ENCODE measurements at regions not wholly inside any gene's neighbourhood (a gene's known extent, or its start where the extent isn't known, plus 50 kb on each side); places are given as distances from the start of the nearest gene placed in this dataset.

DNA sequence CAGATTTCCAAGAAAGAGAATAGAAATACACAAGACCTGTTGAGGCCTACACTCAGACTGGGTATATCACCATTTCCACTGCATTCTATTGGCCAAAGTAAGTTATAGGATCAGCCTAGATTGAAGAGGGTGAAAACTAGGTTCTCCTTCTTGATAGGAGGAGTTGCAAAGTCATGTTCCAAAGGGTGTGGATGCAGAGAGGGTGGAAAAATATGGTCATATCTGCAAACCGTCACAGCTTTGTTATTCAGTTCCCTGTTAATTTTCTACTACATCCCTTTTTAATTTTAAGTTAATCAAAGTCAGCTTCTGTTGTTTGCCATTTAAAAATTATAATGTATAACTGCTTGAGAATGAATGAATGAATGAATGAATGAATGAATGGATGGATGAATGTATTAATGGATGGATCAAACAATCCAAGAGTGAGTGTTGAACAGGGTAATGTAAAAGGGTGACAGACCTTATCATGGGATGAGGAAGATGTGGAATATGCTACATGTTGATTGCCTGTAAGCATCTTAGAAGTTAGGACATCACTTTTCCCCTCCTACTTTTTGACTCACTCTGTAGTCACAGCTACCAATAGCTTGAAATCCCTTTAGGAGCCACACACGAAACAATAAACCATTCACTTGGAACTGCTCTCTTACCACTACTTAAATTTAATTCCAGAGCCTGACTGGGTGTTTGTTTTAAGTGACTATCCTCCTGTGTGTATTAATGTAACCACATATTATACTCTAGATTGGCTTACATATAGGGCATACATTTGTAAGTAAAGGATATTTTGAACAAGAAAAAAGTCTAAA lies 121.5 kb downstream of the CCDC34 start:
- TF ChIP-seq SIN3A (IDR thresholded peaks at IDR 0.05; ENCODE audit: borderline replicate concordance, insufficient read depth, low read length) (no peak), TAF1 (IDR thresholded peaks at IDR 0.05; ENCODE audit: borderline replicate concordance, insufficient read depth, low read length) (no peak), FOXP2 (optimal IDR thresholded peaks at IDR 0.05; ENCODE audit: borderline replicate concordance, extremely low read depth, extremely low read length, insufficient read depth) (no peak)
- TF ChIP-seq, protein P1, sequence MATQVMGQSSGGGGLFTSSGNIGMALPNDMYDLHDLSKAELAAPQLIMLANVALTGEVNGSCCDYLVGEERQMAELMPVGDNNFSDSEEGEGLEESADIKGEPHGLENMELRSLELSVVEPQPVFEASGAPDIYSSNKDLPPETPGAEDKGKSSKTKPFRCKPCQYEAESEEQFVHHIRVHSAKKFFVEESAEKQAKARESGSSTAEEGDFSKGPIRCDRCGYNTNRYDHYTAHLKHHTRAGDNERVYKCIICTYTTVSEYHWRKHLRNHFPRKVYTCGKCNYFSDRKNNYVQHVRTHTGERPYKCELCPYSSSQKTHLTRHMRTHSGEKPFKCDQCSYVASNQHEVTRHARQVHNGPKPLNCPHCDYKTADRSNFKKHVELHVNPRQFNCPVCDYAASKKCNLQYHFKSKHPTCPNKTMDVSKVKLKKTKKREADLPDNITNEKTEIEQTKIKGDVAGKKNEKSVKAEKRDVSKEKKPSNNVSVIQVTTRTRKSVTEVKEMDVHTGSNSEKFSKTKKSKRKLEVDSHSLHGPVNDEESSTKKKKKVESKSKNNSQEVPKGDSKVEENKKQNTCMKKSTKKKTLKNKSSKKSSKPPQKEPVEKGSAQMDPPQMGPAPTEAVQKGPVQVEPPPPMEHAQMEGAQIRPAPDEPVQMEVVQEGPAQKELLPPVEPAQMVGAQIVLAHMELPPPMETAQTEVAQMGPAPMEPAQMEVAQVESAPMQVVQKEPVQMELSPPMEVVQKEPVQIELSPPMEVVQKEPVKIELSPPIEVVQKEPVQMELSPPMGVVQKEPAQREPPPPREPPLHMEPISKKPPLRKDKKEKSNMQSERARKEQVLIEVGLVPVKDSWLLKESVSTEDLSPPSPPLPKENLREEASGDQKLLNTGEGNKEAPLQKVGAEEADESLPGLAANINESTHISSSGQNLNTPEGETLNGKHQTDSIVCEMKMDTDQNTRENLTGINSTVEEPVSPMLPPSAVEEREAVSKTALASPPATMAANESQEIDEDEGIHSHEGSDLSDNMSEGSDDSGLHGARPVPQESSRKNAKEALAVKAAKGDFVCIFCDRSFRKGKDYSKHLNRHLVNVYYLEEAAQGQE (IDR thresholded peaks at IDR 0.05; ENCODE audit: insufficient read depth in 1 of 2, low read depth in 2 of 2, low read length in 2 of 2): no peak

- TF ChIP-seq FOXP2 (optimal IDR thresholded peaks at IDR 0.05; ENCODE audit: borderline replicate concordance, extremely low read depth, extremely low read length, insufficient read depth): no peak
- TF ChIP-seq, protein P1 (IDR thresholded peaks at IDR 0.05; ENCODE audit: insufficient read depth in 1 of 2, low read depth in 2 of 2, low read length in 2 of 2): no peak
- no peak for TF ChIP-seq POLR2AphosphoS5 (IDR thresholded peaks at IDR 0.05; ENCODE audit: low read depth, low read length)
Measured at GRCh38 chr11:27239305-27239942, 123.6 kb downstream of the CCDC34 start.

DNA sequence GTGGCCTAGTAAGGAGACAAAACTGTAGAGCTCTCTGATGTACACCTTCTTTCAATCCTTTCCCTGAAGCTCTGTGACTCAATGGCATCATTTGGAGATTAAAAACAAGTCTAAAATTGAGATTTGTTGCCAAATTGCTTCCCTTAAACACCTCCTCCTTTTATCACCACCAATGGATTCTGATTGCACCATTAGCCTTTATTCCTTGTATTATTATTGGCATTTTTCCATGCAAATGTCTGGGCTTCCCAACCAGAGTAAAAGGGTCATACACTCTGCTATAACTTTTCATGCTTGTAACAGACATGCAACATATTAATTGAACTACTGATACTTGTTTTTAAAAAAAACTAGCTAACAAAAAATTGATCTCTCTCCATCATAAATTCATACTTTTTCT lies 124.2 kb downstream of the CCDC34 start:
- TF ChIP-seq FOXP2 (optimal IDR thresholded peaks at IDR 0.05; ENCODE audit: borderline replicate concordance, extremely low read depth, extremely low read length, insufficient read depth) (no peak), TAF1 (IDR thresholded peaks at IDR 0.05; ENCODE audit: borderline replicate concordance, insufficient read depth, low read length) (no peak), POLR2AphosphoS5 (IDR thresholded peaks at IDR 0.05; ENCODE audit: low read depth, low read length) (no peak), SIN3A (IDR thresholded peaks at IDR 0.05; ENCODE audit: borderline replicate concordance, insufficient read depth, low read length) (no peak)
- TF ChIP-seq, protein P1 (IDR thresholded peaks at IDR 0.05; ENCODE audit: insufficient read depth in 1 of 2, low read depth in 2 of 2, low read length in 2 of 2): no peak

DNA sequence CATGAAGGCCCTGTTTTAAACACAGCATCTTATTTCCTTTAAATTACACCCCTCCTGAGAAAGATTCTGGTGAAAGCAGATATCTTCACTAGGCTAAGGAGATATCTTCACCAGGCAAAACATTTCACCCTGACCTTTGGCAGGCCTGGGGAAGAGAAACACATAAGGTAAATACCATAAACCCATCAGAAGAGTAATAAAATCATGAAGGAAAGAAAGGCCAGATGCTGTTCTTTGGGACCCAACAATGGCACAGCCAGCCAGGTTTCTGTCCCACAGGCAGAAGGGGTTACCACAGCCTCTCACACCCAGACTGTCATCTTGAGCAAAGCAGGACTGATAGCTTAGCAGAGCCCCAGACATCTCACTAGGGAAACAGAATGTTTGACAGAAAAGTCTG lies 125.4 kb downstream of the CCDC34 start:
- no peak for TF ChIP-seq SIN3A (IDR thresholded peaks at IDR 0.05; ENCODE audit: borderline replicate concordance, insufficient read depth, low read length)
- no peak for TF ChIP-seq FOXP2 (optimal IDR thresholded peaks at IDR 0.05; ENCODE audit: borderline replicate concordance, extremely low read depth, extremely low read length, insufficient read depth)
- TF ChIP-seq, protein P1 (IDR thresholded peaks at IDR 0.05; ENCODE audit: insufficient read depth in 1 of 2, low read depth in 2 of 2, low read length in 2 of 2): no peak
- no peak for TF ChIP-seq POLR2AphosphoS5 (IDR thresholded peaks at IDR 0.05; ENCODE audit: low read depth, low read length)
- TF ChIP-seq TAF1 (IDR thresholded peaks at IDR 0.05; ENCODE audit: borderline replicate concordance, insufficient read depth, low read length): no peak
